ENCODE measurements at regions not wholly inside any gene's neighbourhood (a gene's known extent, or its start where the extent isn't known, plus 50 kb on each side); places are given as distances from the start of the nearest gene placed in this dataset.

GRCh38 chr3:22608093-22608492, 595.0 kb upstream of the UBE2E2 start:
- TF ChIP-seq POLR2AphosphoS5 (IDR thresholded peaks at IDR 0.05), result no peak
- no peak for TF ChIP-seq CTCF (IDR thresholded peaks at IDR 0.05)
- no peak for TF ChIP-seq POLR2A (IDR thresholded peaks at IDR 0.05)
- no peak for TF ChIP-seq EP300 (IDR thresholded peaks at IDR 0.05)

All from stomach (tissue), 4 donors.